ENCODE measurements at regions not wholly inside any gene's neighbourhood (a gene's known extent, or its start where the extent isn't known, plus 50 kb on each side); places are given as distances from the start of the nearest gene placed in this dataset.

DNA sequence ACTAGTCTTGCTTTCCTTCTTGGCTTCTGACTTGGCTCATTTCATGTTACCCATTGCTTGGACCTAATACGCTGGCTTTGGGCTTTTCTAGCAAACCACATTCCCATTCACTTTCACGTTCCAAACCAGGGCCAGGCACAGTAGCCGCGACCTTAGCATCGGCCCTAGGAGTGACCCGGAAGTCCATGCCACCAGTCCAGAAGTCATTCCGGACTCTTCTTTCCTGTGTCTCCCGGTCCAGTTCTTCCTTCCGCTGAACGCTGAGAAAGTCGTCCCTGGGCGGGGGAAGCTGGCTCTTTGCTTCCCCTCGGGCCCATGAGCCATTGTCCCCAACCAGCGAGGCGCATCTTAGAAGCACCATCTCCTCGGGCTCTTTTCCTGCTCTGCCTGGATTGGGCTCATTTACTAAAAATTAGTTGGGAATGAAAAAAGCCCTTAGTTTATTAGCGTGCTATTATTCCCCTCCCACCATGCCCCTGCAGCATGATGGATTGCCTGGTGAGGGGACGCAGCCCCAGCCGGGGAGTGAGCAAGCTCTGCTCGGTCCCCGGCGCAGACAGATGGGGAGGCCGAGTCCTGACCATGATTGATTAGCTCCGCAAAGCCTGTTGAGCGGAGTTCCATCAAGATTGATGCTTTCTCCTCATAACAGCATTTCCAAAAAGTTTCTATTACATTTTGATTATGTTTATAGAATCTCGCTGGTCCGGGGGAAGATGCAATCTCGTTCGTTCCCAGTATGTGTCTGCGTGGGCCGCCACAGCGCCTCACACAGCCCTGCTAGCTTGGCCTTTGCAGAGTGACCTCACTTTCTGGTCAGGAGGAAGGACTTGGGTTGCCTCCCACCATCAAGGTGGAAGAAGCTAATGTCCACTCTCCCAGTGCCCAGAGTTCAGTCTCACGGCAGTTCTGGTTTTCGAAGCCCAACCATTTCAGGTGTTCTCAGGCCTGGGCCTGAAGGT, 115.1 kb upstream of the TOP1 start (continued):
- TF ChIP-seq MTF1 (CRISPR knock-in tag; IDR thresholded peaks at IDR 0.05; ENCODE audit: borderline replicate concordance): no peak
- TF ChIP-seq, protein P1, sequence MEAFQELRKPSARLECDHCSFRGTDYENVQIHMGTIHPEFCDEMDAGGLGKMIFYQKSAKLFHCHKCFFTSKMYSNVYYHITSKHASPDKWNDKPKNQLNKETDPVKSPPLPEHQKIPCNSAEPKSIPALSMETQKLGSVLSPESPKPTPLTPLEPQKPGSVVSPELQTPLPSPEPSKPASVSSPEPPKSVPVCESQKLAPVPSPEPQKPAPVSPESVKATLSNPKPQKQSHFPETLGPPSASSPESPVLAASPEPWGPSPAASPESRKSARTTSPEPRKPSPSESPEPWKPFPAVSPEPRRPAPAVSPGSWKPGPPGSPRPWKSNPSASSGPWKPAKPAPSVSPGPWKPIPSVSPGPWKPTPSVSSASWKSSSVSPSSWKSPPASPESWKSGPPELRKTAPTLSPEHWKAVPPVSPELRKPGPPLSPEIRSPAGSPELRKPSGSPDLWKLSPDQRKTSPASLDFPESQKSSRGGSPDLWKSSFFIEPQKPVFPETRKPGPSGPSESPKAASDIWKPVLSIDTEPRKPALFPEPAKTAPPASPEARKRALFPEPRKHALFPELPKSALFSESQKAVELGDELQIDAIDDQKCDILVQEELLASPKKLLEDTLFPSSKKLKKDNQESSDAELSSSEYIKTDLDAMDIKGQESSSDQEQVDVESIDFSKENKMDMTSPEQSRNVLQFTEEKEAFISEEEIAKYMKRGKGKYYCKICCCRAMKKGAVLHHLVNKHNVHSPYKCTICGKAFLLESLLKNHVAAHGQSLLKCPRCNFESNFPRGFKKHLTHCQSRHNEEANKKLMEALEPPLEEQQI (IDR thresholded peaks at IDR 0.05): no peak
- no peak for TF ChIP-seq ZFPM2 (CRISPR knock-in tag; IDR thresholded peaks at IDR 0.05)
- no peak for TF ChIP-seq ZNF785 (CRISPR knock-in tag; IDR thresholded peaks at IDR 0.05)
- TF ChIP-seq GTF2F1 (IDR thresholded peaks at IDR 0.05; ENCODE audit: low read depth, low read length): no peak
- no peak for TF ChIP-seq TRIM28 (IDR thresholded peaks at IDR 0.05)
- no peak for TF ChIP-seq XRCC4 (IDR thresholded peaks at IDR 0.05; ENCODE audit: extremely low read depth, insufficient read depth, insufficient read length)
- TF ChIP-seq CXXC5 (CRISPR knock-in tag; IDR thresholded peaks at IDR 0.05): peak; percentile 34; the same call in 1 of the 2 replicates
- no peak for TF ChIP-seq CSDE1 (IDR thresholded peaks at IDR 0.05)
- no peak for TF ChIP-seq ZNF146 (CRISPR knock-in tag; IDR thresholded peaks at IDR 0.05; ENCODE audit: unreplicated experiment)
- no peak for TF ChIP-seq MAFF (IDR thresholded peaks at IDR 0.05; ENCODE audit: low read length)
- no peak for TF ChIP-seq PTRF (tag; IDR thresholded peaks at IDR 0.05)
- TF ChIP-seq NFIC (IDR thresholded peaks at IDR 0.05): no peak
- TF ChIP-seq HOXB6 (CRISPR knock-in tag; IDR thresholded peaks at IDR 0.05; ENCODE audit: borderline replicate concordance): no peak
- no peak for TF ChIP-seq FOXJ3 (CRISPR knock-in tag; IDR thresholded peaks at IDR 0.05)
- TF ChIP-seq, protein P2, sequence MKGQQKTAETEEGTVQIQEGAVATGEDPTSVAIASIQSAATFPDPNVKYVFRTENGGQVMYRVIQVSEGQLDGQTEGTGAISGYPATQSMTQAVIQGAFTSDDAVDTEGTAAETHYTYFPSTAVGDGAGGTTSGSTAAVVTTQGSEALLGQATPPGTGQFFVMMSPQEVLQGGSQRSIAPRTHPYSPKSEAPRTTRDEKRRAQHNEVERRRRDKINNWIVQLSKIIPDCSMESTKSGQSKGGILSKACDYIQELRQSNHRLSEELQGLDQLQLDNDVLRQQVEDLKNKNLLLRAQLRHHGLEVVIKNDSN (CRISPR knock-in tag; IDR thresholded peaks at IDR 0.05): no peak
- TF ChIP-seq HDAC2 (IDR thresholded peaks at IDR 0.05): no peak
- TF ChIP-seq HEY1 (CRISPR knock-in tag; IDR thresholded peaks at IDR 0.05; ENCODE audit: borderline replicate concordance): no peak
- TF ChIP-seq CBX3 (IDR thresholded peaks at IDR 0.05; ENCODE audit: borderline replicate concordance in 1 of 2, low read length in 2 of 2): no peak; a peak in 1 of 3 replicates
- no peak for TF ChIP-seq ZNF764 (CRISPR knock-in tag; IDR thresholded peaks at IDR 0.05; ENCODE audit: low read depth)
- no peak for TF ChIP-seq SIX5 (IDR thresholded peaks at IDR 0.05; ENCODE audit: borderline replicate concordance in 1 of 2, insufficient read depth in 1 of 2, low read depth in 1 of 2, low read length in 2 of 2)
- no peak for TF ChIP-seq EP300 (IDR thresholded peaks at IDR 0.05; ENCODE audit: low read length)
- TF ChIP-seq RNF2 (IDR thresholded peaks at IDR 0.05): no peak

Measured in K562 (cell line).